PC-9 (cell line): ENCODE measurements at regions not wholly inside any gene's neighbourhood (a gene's known extent, or its start where the extent isn't known, plus 50 kb on each side); places are given as distances from the start of the nearest gene placed in this dataset.

Experiments used
- BruUV-seq: library from RNA; stranded (reverse); fragments of 400-500 nt; replicated peaks from 2 replicates; lab custom pipeline; 2021; lab: Mats Ljungman, UMichigan
- CTCF ChIA-PET: fragments of 300-600 bp; sonication (Branson Sonifier 250); formaldehyde crosslinking; loops from one replicate; lab custom pipeline; 2022; ENCODE audit warnings: antibody characterized with exemption; lab: Charles Lee
- POLR2A ChIA-PET: fragments of 300-600 bp; sonication (Branson Sonifier 250); formaldehyde crosslinking; loops from one replicate; lab custom pipeline; 2022; ENCODE audit warnings: antibody characterized with exemption; ENCODE audit not compliant: unreplicated experiment; lab: Charles Lee
- DNase-seq, 2 experiments: peaks; one replicate each; pipeline versions ENCODE4 v3.0.0 to v3.0.0-alpha.2; 2015 to 2022; ENCODE audit warnings: mixed read lengths in 1 of 2
- H2AFZ ChIP-seq: fragments of 200-600 bp; sonication (generic); 2 replicates; pipeline ENCODE4 v1.8.1; 2017; ENCODE audit warnings: antibody characterized with exemption
- H3F3A ChIP-seq: fragments of 200-600 bp; sonication (generic); 2 replicates; pipeline ENCODE4 v1.8.1; 2017; ENCODE audit warnings: antibody characterized with exemption, mild to moderate bottlenecking, low read depth; ENCODE audit not compliant: insufficient read depth
- H3K27ac ChIP-seq: fragments of 200-600 bp; sonication (generic); 2 replicates; pipeline ENCODE4 v1.6.1; 2016; ENCODE audit warnings: mixed run types
- H3K27me3 ChIP-seq: fragments of 200-600 bp; sonication (generic); 2 replicates; pipeline ENCODE4 v1.6.1; 2016; ENCODE audit warnings: low read depth, mixed run types; ENCODE audit not compliant: insufficient read depth
- H3K36me3 ChIP-seq: fragments of 200-600 bp; sonication (generic); 2 replicates; pipeline ENCODE4 v1.6.1; 2016; ENCODE audit warnings: low read depth, mixed run types
- H3K4me1 ChIP-seq: fragments of 200-600 bp; sonication (generic); replicated peaks from 2 replicates; pipeline ENCODE4 v1.6.1; 2016; ENCODE audit warnings: mixed run types; ENCODE audit not compliant: insufficient read depth
- H3K4me2 ChIP-seq: fragments of 200-600 bp; sonication (generic); 2 replicates; pipeline ENCODE4 v1.6.1; 2017; ENCODE audit warnings: mixed run types
- H3K4me3 ChIP-seq: fragments of 200-600 bp; sonication (generic); 2 replicates; pipeline ENCODE4 v1.6.1; 2016; ENCODE audit warnings: mixed run types
- H3K79me2 ChIP-seq: fragments of 200-600 bp; sonication (generic); 2 replicates; pipeline ENCODE4 v1.6.1; 2017; ENCODE audit warnings: low read depth, mixed run types
- H3K9me2 ChIP-seq: fragments of 200-600 bp; sonication (generic); 2 replicates; pipeline ENCODE4 v1.8.1; 2017; ENCODE audit warnings: mild to moderate bottlenecking; ENCODE audit not compliant: insufficient read depth
- H3K9me3 ChIP-seq: fragments of 200-600 bp; sonication (generic); 2 replicates; pipeline ENCODE4 v1.8.1; 2016; ENCODE audit warnings: low read depth; ENCODE audit not compliant: insufficient read depth
- H4K20me1 ChIP-seq: fragments of 200-600 bp; sonication (generic); 2 replicates; pipeline ENCODE4 v1.8.1; 2017; ENCODE audit not compliant: insufficient read depth
- CTCF ChIP-seq: fragments of 200-600 bp; sonication (generic); conservative IDR thresholded peaks from 2 replicates; pipeline ENCODE4 v1.6.1; 2017; ENCODE audit warnings: mixed run types, antibody characterized with exemption, mild to moderate bottlenecking, moderate library complexity
- EZH2 ChIP-seq: fragments of 200-600 bp; sonication (generic); IDR thresholded peaks from 2 replicates; pipeline ENCODE4 v1.8.0; 2017; ENCODE audit warnings: antibody characterized with exemption, low read depth
- intact Hi-C: fragments of 100-400 bp; cut with micrococcal nuclease; formaldehyde crosslinking; loops from one replicate; pipeline ENCODE4 v1.10.0; 2022; ENCODE audit not compliant: unreplicated experiment

GRCh38 chr15:37751401-37751800 is 183.0 kb upstream of the TMCO5A start:
- TF ChIP-seq CTCF = no peak
- no peak for TF ChIP-seq EZH2
- Histone ChIP-seq H3K4me3 (no peak overlapping the region), H4K20me1 (no peaks in the 10 kb centered on the region), H3F3A (no peaks in the 10 kb centered on the region), H3K36me3 (no peaks in the 10 kb centered on the region), H3K9me2 (no peaks in the 10 kb centered on the region; the same call in 1 of the 2 replicates), H3K4me1 (no peaks in the 10 kb centered on the region), H3K79me2 (no peaks in the 10 kb centered on the region), H3K4me2 (no peak overlapping the region), H2AFZ (no peak overlapping the region), H3K27me3 (no peaks in the 10 kb centered on the region), H3K27ac (no peak overlapping the region), H3K9me3 (no peaks in the 10 kb centered on the region)
- intact Hi-C loops = no loop called here
- POLR2A ChIA-PET = no interaction called here
- CTCF ChIA-PET = no interaction called here
- BruUV-seq = no TSS peak
- no peak for DNase-seq

- POLR2A ChIA-PET = no interaction called here
- Histone ChIP-seq H2AFZ (no peak overlapping the region), H3K4me1 (no peaks in the 10 kb centered on the region), H3K9me2 (no peaks in the 10 kb centered on the region; the same call in 1 of the 2 replicates), H3K9me3 (no peaks in the 10 kb centered on the region), H3K79me2 (no peaks in the 10 kb centered on the region), H4K20me1 (no peaks in the 10 kb centered on the region), H3K36me3 (no peaks in the 10 kb centered on the region), H3F3A (no peaks in the 10 kb centered on the region), H3K27me3 (no peaks in the 10 kb centered on the region), H3K4me2 (no peak overlapping the region), H3K27ac (no peak overlapping the region), H3K4me3 (no peak overlapping the region)
- CTCF ChIA-PET = no interaction called here
- BruUV-seq = no TSS peak
- DNase-seq = no peak
- intact Hi-C loops = no loop called here
- TF ChIP-seq EZH2 = no peak
- TF ChIP-seq CTCF = no peak
Observed at GRCh38 chr15:37756407-37756806, 178.0 kb upstream of the TMCO5A start.

GRCh38 chr15:37758412-37758811 is 176.0 kb upstream of the TMCO5A start:
- ChIA-PET CTCF (no interaction called here), POLR2A (interaction anchor here (0.6 kb wide), 1 partner anchor 191 kb away, joined by 3 read pairs; no protein-coding TSS in a partner anchor)
- no TSS peak for BruUV-seq
- H3K27me3 ChIP-seq = no peaks in the 10 kb centered on the region
- no peak overlapping the region for H3K27ac ChIP-seq
- H3K4me1 ChIP-seq = no peaks in the 10 kb centered on the region
- H3K79me2 ChIP-seq = no peaks in the 10 kb centered on the region
- intact Hi-C loops = no loop called here
- H3K4me3 ChIP-seq = no peak overlapping the region
- no peaks in the 10 kb centered on the region for H3K36me3 ChIP-seq
- no peaks in the 10 kb centered on the region for H4K20me1 ChIP-seq
- no peaks in the 10 kb centered on the region for H3K9me2 ChIP-seq
- no peak overlapping the region for H2AFZ ChIP-seq
- no peaks in the 10 kb centered on the region for H3K9me3 ChIP-seq
- no peaks in the 10 kb centered on the region for H3F3A ChIP-seq
- DNase-seq = no peak
- H3K4me2 ChIP-seq = no peak overlapping the region
- TF ChIP-seq EZH2 (no peak), CTCF (no peak)
